ENCODE measurements at regions not wholly inside any gene's neighbourhood (a gene's known extent, or its start where the extent isn't known, plus 50 kb on each side); places are given as distances from the start of the nearest gene placed in this dataset.

DNA sequence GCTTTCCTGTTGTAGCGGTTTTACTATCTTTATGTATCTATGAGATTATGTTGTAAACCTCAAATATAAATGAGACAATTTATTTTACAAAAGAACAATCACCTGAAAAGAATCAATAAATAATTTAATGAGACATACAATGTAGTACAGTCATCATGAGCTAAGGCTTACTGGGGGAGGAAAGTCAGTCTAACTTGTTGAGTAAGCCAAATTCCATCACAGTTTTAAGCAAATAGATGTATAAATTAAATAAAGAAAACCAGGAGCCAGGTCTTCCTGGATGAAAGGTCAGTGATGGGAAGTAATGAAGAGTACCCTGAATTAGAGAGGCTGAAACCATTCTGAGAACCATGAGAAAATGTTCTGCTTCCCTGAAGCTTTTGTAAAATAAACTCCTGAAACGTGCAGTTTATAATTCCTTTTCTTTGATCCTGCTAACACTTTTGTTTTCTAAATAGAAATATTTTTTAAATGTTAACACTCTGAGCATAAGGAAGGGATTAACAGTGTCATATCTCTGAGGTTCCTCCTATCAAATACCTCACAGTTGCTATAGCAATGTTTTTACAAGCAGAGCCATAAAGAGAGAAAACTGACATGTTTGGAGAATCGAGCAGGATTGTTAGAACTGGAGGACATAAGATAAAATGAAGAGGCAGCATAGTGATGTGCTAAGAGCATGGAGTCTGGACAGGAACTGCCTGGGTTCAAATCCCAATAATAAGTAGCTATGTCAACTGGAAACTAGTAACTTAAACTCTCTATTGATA lies 444.9 kb upstream of the FOXG1 start:
- H3K36me3 ChIP-seq (ENCODE audit: control insufficient read depth, insufficient read depth, low read length) = no peaks in the 10 kb centered on the region
- H3K79me2 ChIP-seq = no peaks in the 10 kb centered on the region
- no peaks in the 10 kb centered on the region for H3K4me1 ChIP-seq
- no peak overlapping the region for H3K4me3 ChIP-seq (ENCODE audit: low read depth, low read length)
- H2AFZ ChIP-seq = no peak overlapping the region
- H3K27me3 ChIP-seq (ENCODE audit: control insufficient read depth, insufficient read depth, low read length) = no peaks in the 10 kb centered on the region
- no peak overlapping the region for H3K4me2 ChIP-seq (ENCODE audit: low read length)
- no peaks in the 10 kb centered on the region for H3K9me3 ChIP-seq (ENCODE audit: control insufficient read depth, low read length)
- no peak overlapping the region for H3K9ac ChIP-seq
- H3K27ac ChIP-seq = no peak overlapping the region
- TF ChIP-seq CTCF (IDR thresholded peaks at IDR 0.05) = no peak

GRCh38 chr14:28323366-28323765 lies 443.2 kb upstream of the FOXG1 start:
- Histone ChIP-seq H3K4me1 (no peaks in the 10 kb centered on the region), H3K79me2 (no peaks in the 10 kb centered on the region), H3K27me3 (ENCODE audit: control insufficient read depth, insufficient read depth, low read length) (no peaks in the 10 kb centered on the region), H3K36me3 (ENCODE audit: control insufficient read depth, insufficient read depth, low read length) (no peaks in the 10 kb centered on the region), H3K4me3 (ENCODE audit: low read depth, low read length) (no peak overlapping the region), H3K4me2 (ENCODE audit: low read length) (no peak overlapping the region), H3K27ac (no peak overlapping the region), H3K9me3 (ENCODE audit: control insufficient read depth, low read length) (no peaks in the 10 kb centered on the region), H2AFZ (no peak overlapping the region), H3K9ac (no peak overlapping the region)
- no peak for TF ChIP-seq CTCF (IDR thresholded peaks at IDR 0.05)

GRCh38 chr14:28323951-28324741 lies 442.4 kb upstream of the FOXG1 start:
- H3K4me2 ChIP-seq (ENCODE audit: low read length) = no peak overlapping the region
- H3K27me3 ChIP-seq (ENCODE audit: control insufficient read depth, insufficient read depth, low read length) = no peaks in the 10 kb centered on the region
- H3K9ac ChIP-seq = no peak overlapping the region
- no peaks in the 10 kb centered on the region for H3K4me1 ChIP-seq
- H2AFZ ChIP-seq = no peak overlapping the region
- TF ChIP-seq CTCF (IDR thresholded peaks at IDR 0.05) = no peak
- no peak overlapping the region for H3K27ac ChIP-seq
- no peak overlapping the region for H3K4me3 ChIP-seq (ENCODE audit: low read depth, low read length)
- no peaks in the 10 kb centered on the region for H3K36me3 ChIP-seq (ENCODE audit: control insufficient read depth, insufficient read depth, low read length)
- H3K9me3 ChIP-seq (ENCODE audit: control insufficient read depth, low read length) = no peaks in the 10 kb centered on the region
- no peaks in the 10 kb centered on the region for H3K79me2 ChIP-seq

DNA sequence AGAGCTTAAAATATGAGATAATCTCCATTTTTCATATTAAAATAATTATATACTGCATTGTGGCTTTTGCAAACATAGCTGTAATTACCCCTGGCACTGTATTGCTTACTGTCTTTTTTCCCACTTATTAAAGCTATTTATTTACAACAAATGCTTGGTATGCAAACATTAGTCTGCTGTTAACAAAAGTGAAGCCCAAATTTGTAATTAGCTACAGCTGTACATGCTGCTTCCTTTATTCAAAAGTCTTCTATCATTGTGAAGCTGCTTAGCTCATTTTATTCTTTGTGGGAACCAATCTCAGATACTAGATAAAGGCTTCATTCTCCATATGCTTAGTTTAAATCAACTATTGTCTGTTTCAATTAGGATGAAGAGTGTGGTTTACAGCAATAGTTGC lies 425.8 kb upstream of the FOXG1 start:
- no peak overlapping the region for H3K9ac ChIP-seq
- H3K36me3 ChIP-seq (ENCODE audit: control insufficient read depth, insufficient read depth, low read length) = no peaks in the 10 kb centered on the region
- H3K4me1 ChIP-seq = no peaks in the 10 kb centered on the region
- H2AFZ ChIP-seq = no peak overlapping the region
- no peak for TF ChIP-seq CTCF (IDR thresholded peaks at IDR 0.05)
- no peak overlapping the region for H3K4me2 ChIP-seq (ENCODE audit: low read length)
- H3K27ac ChIP-seq = no peak overlapping the region
- no peaks in the 10 kb centered on the region for H3K27me3 ChIP-seq (ENCODE audit: control insufficient read depth, insufficient read depth, low read length)
- H3K4me3 ChIP-seq (ENCODE audit: low read depth, low read length) = no peak overlapping the region
- no peaks in the 10 kb centered on the region for H3K9me3 ChIP-seq (ENCODE audit: control insufficient read depth, low read length)
- no peaks in the 10 kb centered on the region for H3K79me2 ChIP-seq

Data from parathyroid adenoma (tissue), 2 donors.